ENCODE measurements at regions not wholly inside any gene's neighbourhood (a gene's known extent, or its start where the extent isn't known, plus 50 kb on each side); places are given as distances from the start of the nearest gene placed in this dataset.

- Histone ChIP-seq H3K4me3 (no peak overlapping the region), H3K27ac (no peak overlapping the region), H3K36me3 (no peaks in the 10 kb centered on the region), H3K9me3 (no peaks in the 10 kb centered on the region), H3K4me1 (replicated peaks) (no peaks in the 10 kb centered on the region), H3K27me3 (replicated peaks; ENCODE audit: insufficient read depth) (no peaks in the 10 kb centered on the region)
- TF ChIP-seq POLR2A (IDR thresholded peaks at IDR 0.05) = no peak
- no peak for TF ChIP-seq CTCF (IDR thresholded peaks at IDR 0.05)
- no peak for TF ChIP-seq POLR2AphosphoS5 (IDR thresholded peaks at IDR 0.05)
- DNase-seq (ENCODE audit: low spot score) = no peak
- intact Hi-C loops (cut with DNase I) = no loop called here
- WGBS = 49% methylated on average over 4 of the region's 4 CpGs
Observed at GRCh38 chr11:111006227-111006626, 239.3 kb upstream of the POU2AF2 start.

GRCh38 chr11:111001986-111002611, 243.4 kb upstream of the POU2AF2 start:
- Histone ChIP-seq H3K27me3 (replicated peaks; ENCODE audit: insufficient read depth) (no peaks in the 10 kb centered on the region), H3K9me3 (no peaks in the 10 kb centered on the region), H3K27ac (no peak overlapping the region), H3K36me3 (no peaks in the 10 kb centered on the region), H3K4me1 (replicated peaks) (no peaks in the 10 kb centered on the region), H3K4me3 (no peak overlapping the region)
- 64% methylated on average over 3 of the region's 3 CpGs for WGBS
- TF ChIP-seq POLR2A (IDR thresholded peaks at IDR 0.05) = no peak
- no peak for TF ChIP-seq POLR2AphosphoS5 (IDR thresholded peaks at IDR 0.05)
- TF ChIP-seq CTCF (IDR thresholded peaks at IDR 0.05) = no peak
- no peak for DNase-seq (ENCODE audit: low spot score)
- intact Hi-C loops (cut with DNase I) = no loop called here

GRCh38 chr11:111001081-111001430, 244.5 kb upstream of the POU2AF2 start:
- no peaks in the 10 kb centered on the region for H3K9me3 ChIP-seq
- no peak for DNase-seq (ENCODE audit: low spot score)
- H3K36me3 ChIP-seq = no peaks in the 10 kb centered on the region
- no peaks in the 10 kb centered on the region for H3K27me3 ChIP-seq (replicated peaks; ENCODE audit: insufficient read depth)
- intact Hi-C loops (cut with DNase I) = no loop called here
- H3K27ac ChIP-seq = no peak overlapping the region
- TF ChIP-seq POLR2AphosphoS5 (IDR thresholded peaks at IDR 0.05) = no peak
- no peaks in the 10 kb centered on the region for H3K4me1 ChIP-seq (replicated peaks)
- no peak overlapping the region for H3K4me3 ChIP-seq
- WGBS = 91% methylated on average over 2 of the region's 2 CpGs

- WGBS = 70% methylated on average over 7 of the region's 7 CpGs
- DNase-seq (ENCODE audit: low spot score) = no peak
Observed at GRCh38 chr11:111000400-111001080, 245.0 kb upstream of the POU2AF2 start.

GRCh38 chr11:110992481-110992880, 253.0 kb upstream of the POU2AF2 start:
- intact Hi-C loops (cut with DNase I) = no loop called here
- Histone ChIP-seq H3K36me3 (no peaks in the 10 kb centered on the region), H3K9me3 (no peaks in the 10 kb centered on the region), H3K27me3 (replicated peaks; ENCODE audit: insufficient read depth) (no peaks in the 10 kb centered on the region), H3K27ac (no peak overlapping the region), H3K4me3 (no peak overlapping the region), H3K4me1 (replicated peaks) (no peaks in the 10 kb centered on the region)
- DNase-seq (ENCODE audit: low spot score) = no peak
- WGBS = 78% methylated on average over 1 of the region's 1 CpG
- TF ChIP-seq CTCF (IDR thresholded peaks at IDR 0.05) = no peak
- TF ChIP-seq POLR2A (IDR thresholded peaks at IDR 0.05) = no peak
- TF ChIP-seq POLR2AphosphoS5 (IDR thresholded peaks at IDR 0.05) = no peak

More at GRCh38 chr11:111000400-111001080, 245.0 kb upstream of the POU2AF2 start:
- H3K4me3 ChIP-seq = no peak overlapping the region
- no peaks in the 10 kb centered on the region for H3K27me3 ChIP-seq (replicated peaks; ENCODE audit: insufficient read depth)
- no peak for TF ChIP-seq POLR2AphosphoS5 (IDR thresholded peaks at IDR 0.05)
- no peak for TF ChIP-seq CTCF (IDR thresholded peaks at IDR 0.05)
- TF ChIP-seq POLR2A (IDR thresholded peaks at IDR 0.05) = no peak
- H3K27ac ChIP-seq = no peak overlapping the region
- H3K4me1 ChIP-seq (replicated peaks) = no peaks in the 10 kb centered on the region
- no peaks in the 10 kb centered on the region for H3K9me3 ChIP-seq
- H3K36me3 ChIP-seq = no peaks in the 10 kb centered on the region
- intact Hi-C loops (cut with DNase I) = no loop called here
